BE2C (cell line): ENCODE measurements at regions not wholly inside any gene's neighbourhood (a gene's known extent, or its start where the extent isn't known, plus 50 kb on each side); places are given as distances from the start of the nearest gene placed in this dataset.

Source experiments
- DNase-seq: peaks from one replicate; pipeline ENCODE4 v3.0.0-alpha.2; 2020
- H3K27me3 ChIP-seq: fragments of 250-450 bp; sonication (Bioruptor Pico); 2 replicates; pipeline ENCODE4 v1.5.1; 2020; ENCODE audit warnings: mild to moderate bottlenecking
- H3K36me3 ChIP-seq: fragments of 250-450 bp; sonication (Bioruptor Pico); 2 replicates; pipeline ENCODE4 v1.5.1; 2020; ENCODE audit warnings: mild to moderate bottlenecking
- H3K4me1 ChIP-seq: fragments of 250-450 bp; sonication (Bioruptor Pico); 2 replicates; pipeline ENCODE4 v1.5.1; 2020
- H3K4me3 ChIP-seq: 2 replicates; pipeline ENCODE4 v1.5.1; 2011; ENCODE audit warnings: low read depth, low read length
- H3K9me3 ChIP-seq: fragments of 250-450 bp; sonication (Bioruptor Pico); 2 replicates; pipeline ENCODE4 v1.5.1; 2020
- CTCF ChIP-seq: IDR thresholded peaks from 2 replicates; pipeline ENCODE4 v1.5.1; 2012; ENCODE audit warnings: mild to moderate bottlenecking, low read depth, low read length

- H3K9me3 ChIP-seq: no peaks in the 10 kb centered on the region
- H3K27me3 ChIP-seq: peaks cover 40% of the 10 kb centered on the region
- H3K36me3 ChIP-seq: no peaks in the 10 kb centered on the region
- DNase-seq: peak; percentile 42
- TF ChIP-seq CTCF: peak; percentile 69
- no peak overlapping the region for H3K4me3 ChIP-seq
- H3K4me1 ChIP-seq: no peaks in the 10 kb centered on the region
Observed at GRCh38 chr1:112337028-112337531, 58.9 kb upstream of the CTTNBP2NL start.

- Histone ChIP-seq H3K36me3 (no peaks in the 10 kb centered on the region), H3K4me1 (no peaks in the 10 kb centered on the region), H3K9me3 (no peaks in the 10 kb centered on the region), H3K27me3 (peaks cover 18% of the 10 kb centered on the region), H3K4me3 (no peak overlapping the region)
- no peak for DNase-seq
- TF ChIP-seq CTCF: no peak
Observed at GRCh38 chr1:112341986-112342385, 54.0 kb upstream of the CTTNBP2NL start.

- DNase-seq: no peak
- Histone ChIP-seq H3K36me3 (no peaks in the 10 kb centered on the region), H3K4me1 (no peaks in the 10 kb centered on the region), H3K4me3 (no peak overlapping the region), H3K27me3 (peaks cover 14% of the 10 kb centered on the region), H3K9me3 (no peaks in the 10 kb centered on the region)
- no peak for TF ChIP-seq CTCF
Observed at GRCh38 chr1:112342558-112342957, 53.5 kb upstream of the CTTNBP2NL start.

DNA sequence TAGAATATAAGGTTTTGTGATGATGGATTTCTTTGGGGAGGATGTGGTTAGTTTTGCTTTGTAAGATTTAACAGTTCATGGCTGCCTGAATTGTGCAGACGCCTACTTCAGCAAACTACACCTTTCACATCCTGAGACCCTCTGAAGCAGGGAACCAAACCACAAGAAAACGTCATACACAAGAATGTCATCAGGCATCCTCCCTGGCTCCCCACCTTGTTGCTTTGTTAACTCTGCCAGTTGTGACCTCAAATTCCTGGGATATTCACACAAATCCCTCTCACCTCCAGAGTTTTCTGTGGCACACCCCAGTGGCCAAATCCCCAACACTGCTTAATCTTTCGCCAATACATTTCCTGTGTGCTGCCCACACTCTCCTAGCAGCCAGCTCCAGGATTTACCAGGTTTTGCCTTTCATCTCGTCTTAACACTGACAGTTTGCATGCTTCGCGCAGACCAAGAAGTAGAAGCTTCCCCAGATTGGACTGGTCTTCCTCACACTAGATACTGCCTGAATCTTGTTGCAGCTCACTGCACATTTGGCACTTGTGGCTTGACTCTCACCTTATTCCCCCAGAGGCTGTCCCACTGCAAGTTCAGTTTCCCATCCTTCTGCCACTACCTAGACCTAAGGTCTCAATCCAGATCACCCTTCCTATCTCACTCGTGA lies 51.1 kb upstream of the CTTNBP2NL start:
- no peaks in the 10 kb centered on the region for H3K36me3 ChIP-seq
- no peak for TF ChIP-seq CTCF
- DNase-seq: no peak
- no peaks in the 10 kb centered on the region for H3K4me1 ChIP-seq
- peaks cover 5% of the 10 kb centered on the region for H3K27me3 ChIP-seq
- H3K9me3 ChIP-seq: no peaks in the 10 kb centered on the region
- H3K4me3 ChIP-seq: no peak overlapping the region
